K562 (cell line): ENCODE measurements at regions not wholly inside any gene's neighbourhood (a gene's known extent, or its start where the extent isn't known, plus 50 kb on each side); places are given as distances from the start of the nearest gene placed in this dataset.

Source experiments
- ATAC-seq: fragments of 200-7000 bp; cut with Tn5 transposase; 3 replicates; pipeline ENCODE4 v1.9.1; 2020; ENCODE audit warnings: moderate library complexity
- BruUV-seq: library from RNA; stranded (reverse); fragments of 400-500 nt; replicated peaks from 2 replicates; lab custom pipeline; 2021; lab: Mats Ljungman, UMichigan
- CTCF ChIA-PET: fragments of 300-600 bp; formaldehyde crosslinking; extraction: SDS; loops from one replicate; lab custom pipeline; 2021; ENCODE audit warnings: low intra/inter-chr PET ratio; lab: Yijun Ruan, JAX
- POLR2A ChIA-PET: fragments of 300-600, 350-650 bp; sonication (Branson Sonifier 250); formaldehyde crosslinking; extraction: SDS; loops from one replicate; lab custom pipeline; 2021; ENCODE audit warnings: antibody characterized with exemption, inconsistent platforms; lab: Yijun Ruan, JAX
- DNase-seq, 4 experiments: peaks; one replicate each; pipeline versions ENCODE4 v3.0.0 to v3.0.0-alpha.2; 2011 to 2018; ENCODE audit warnings: low spot score in 3 of 4, mixed read lengths in 3 of 4; ENCODE audit errors: extremely low read depth in 1 of 4
- FAIRE-seq: peaks from 2 replicates; lab custom pipeline; 2011; peaks lifted over from hg19 to GRCh38; lab: Jason Lieb, UNC
- H2AFZ ChIP-seq: 2 replicates; pipeline ENCODE4 v1.6.0; 2011; ENCODE audit warnings: low read depth, low read length, control low read depth, inconsistent platforms
- H3K27ac ChIP-seq: fragments of 200-600 bp; 3 replicates; pipeline ENCODE4 v1.8.0; 2011; ENCODE audit warnings: low read depth, mild to moderate bottlenecking, control low read depth, inconsistent platforms, low read length, moderate library complexity, mixed read lengths; ENCODE audit errors: extremely low read depth
- H3K27me3 ChIP-seq, 2 experiments: fragments of 300-600 bp in 1 of 2; 2 replicates in 1 of 2; 3 replicates in 1 of 2; pipeline versions ENCODE4 v1.6.0 to v1.8.0; 2011; ENCODE audit warnings: inconsistent platforms in 2 of 2, low read length in 2 of 2, mild to moderate bottlenecking in 1 of 2, mixed read lengths in 1 of 2, moderate library complexity in 1 of 2; ENCODE audit not compliant: control insufficient read depth in 2 of 2, insufficient read depth in 2 of 2
- H3K36me3 ChIP-seq: fragments of 300-600 bp; 3 replicates; pipeline ENCODE4 v1.8.0; 2011; ENCODE audit warnings: mild to moderate bottlenecking, low read length, inconsistent platforms; ENCODE audit not compliant: control insufficient read depth, insufficient read depth
- H3K4me1 ChIP-seq, 2 experiments: fragments of 200-600 bp in 1 of 2; replicated peaks in 1 of 2; 2 replicates in 1 of 2; 3 replicates in 1 of 2; pipeline versions ENCODE4 v1.5.1 to v1.8.0; 2011; ENCODE audit warnings: inconsistent platforms in 2 of 2, low read length in 2 of 2, mild to moderate bottlenecking in 1 of 2, mixed read lengths in 1 of 2, moderate library complexity in 1 of 2; ENCODE audit not compliant: control insufficient read depth in 2 of 2, insufficient read depth in 2 of 2
- H3K4me2 ChIP-seq: 2 replicates; pipeline ENCODE4 v1.6.1; 2011; ENCODE audit warnings: low read length, control low read depth, inconsistent platforms, mixed read lengths; ENCODE audit not compliant: insufficient read depth
- H3K4me3 ChIP-seq: fragments of 200-600 bp; sonication (generic), shearing (Covaris generic); 2 replicates; pipeline ENCODE4 v1.5.1; 2016; ENCODE audit warnings: control low read depth, inconsistent platforms
- H3K79me2 ChIP-seq: fragments of 200-600 bp; 3 replicates; pipeline ENCODE4 v1.8.0; 2011; ENCODE audit warnings: low read length, inconsistent platforms; ENCODE audit not compliant: control insufficient read depth, insufficient read depth
- H3K9ac ChIP-seq, 2 experiments: 2 replicates each; pipeline versions ENCODE4 v1.6.0 to v1.6.1; 2011; ENCODE audit warnings: low read depth in 2 of 2, low read length in 2 of 2, control low read depth in 1 of 2, inconsistent platforms in 1 of 2, mild to moderate bottlenecking in 1 of 2, mixed read lengths in 1 of 2; ENCODE audit not compliant: insufficient read depth in 1 of 2
- H3K9me1 ChIP-seq: one replicate; pipeline ENCODE4 v1.6.0; 2011; ENCODE audit warnings: inconsistent platforms, mild to moderate bottlenecking, low read length, moderate library complexity; ENCODE audit not compliant: control insufficient read depth, insufficient read depth
- H3K9me3 ChIP-seq: replicated peaks from 2 replicates; pipeline ENCODE4 v1.5.1; 2011; ENCODE audit warnings: low read depth, low read length, inconsistent platforms; ENCODE audit not compliant: control insufficient read depth, insufficient read depth
- H4K20me1 ChIP-seq: replicated peaks from 2 replicates; pipeline ENCODE4 v1.6.1; 2011; ENCODE audit warnings: low read length, inconsistent platforms, mixed read lengths; ENCODE audit not compliant: control insufficient read depth, insufficient read depth
- BRCA1 ChIP-seq, 2 experiments: fragments of 450-650 bp in 1 of 2; sonication (generic) in 1 of 2; formaldehyde crosslinking in 1 of 2; IDR thresholded peaks; 2 replicates each; pipeline versions ENCODE4 v1.5.0 to v1.6.1; 2017 to 2020; ENCODE audit warnings: mild to moderate bottlenecking in 1 of 2, missing genetic modification reagents in 1 of 2
- ELK1 ChIP-seq: sonication (generic); formaldehyde crosslinking; IDR thresholded peaks from 2 replicates; pipeline ENCODE4 v1.8.1; 2022; ENCODE audit warnings: missing genetic modification reagents
- NFXL1 ChIP-seq: fragments of 450-650 bp; formaldehyde crosslinking; IDR thresholded peaks from 2 replicates; pipeline ENCODE4 v1.4.0; 2021; ENCODE audit warnings: mild to moderate bottlenecking
- NONO ChIP-seq, 2 experiments: fragments of 200-400 bp in 1 of 2; fragments of 450-650 bp in 1 of 2; formaldehyde crosslinking in 1 of 2; IDR thresholded peaks; 2 replicates each; pipeline ENCODE4 v1.6.1; 2017; ENCODE audit warnings: low read depth in 2 of 2, mild to moderate bottlenecking in 2 of 2, moderate library complexity in 2 of 2, low read length in 1 of 2
- POU5F1 ChIP-seq: fragments of 150-350 bp; IDR thresholded peaks from 2 replicates; pipeline ENCODE4 v1.6.1; 2014; ENCODE audit warnings: borderline replicate concordance, low read length, low read depth, mild to moderate bottlenecking; ENCODE audit not compliant: partially characterized antibody
- SFPQ ChIP-seq: fragments of 200-400 bp; formaldehyde crosslinking; IDR thresholded peaks from 2 replicates; pipeline ENCODE4 v1.6.1; 2017; ENCODE audit warnings: mild to moderate bottlenecking, low read depth, low read length, moderate library complexity
- U2AF2 ChIP-seq: fragments of 200-400 bp; formaldehyde crosslinking; optimal IDR thresholded peaks from 2 replicates; pipeline ENCODE3; 2017; ENCODE audit warnings: low read depth, mild to moderate bottlenecking, low read length
- ZNF224 ChIP-seq: sonication (generic); formaldehyde crosslinking; IDR thresholded peaks from 2 replicates; pipeline ENCODE4 v1.8.0; 2022; ENCODE audit warnings: mild to moderate bottlenecking, missing genetic modification reagents
- WGBS: fragments of 100-300 bp; shearing (Covaris generic); methylation state at CpG from one replicate; pipeline ENCODE4 v1.1.6; 2016; ENCODE audit warnings: low coverage, mixed read lengths; ENCODE audit not compliant: insufficient coverage; ENCODE audit errors: missing lambda C conversion rate; 5-methylcytosine and 5-hydroxymethylcytosine counted together
- in situ Hi-C: fragments of 300-500 bp; cut with MboI; formaldehyde crosslinking; loops from 4 replicates; pipeline ENCODE4 v1.15.0; 2018; ENCODE audit warnings: inconsistent platforms, mixed read lengths
- intact Hi-C: fragments of 100-400 bp; cut with micrococcal nuclease; formaldehyde crosslinking; loops from 2 replicates; pipeline ENCODE4 v1.14.2; 2022
- TF ChIP-seq, protein P1 (sequence below): IDR thresholded peaks from 2 replicates; pipeline ENCODE4 v1.6.1; 2012; ENCODE audit warnings: low read depth, low read length, improper control_type of control experiment, borderline replicate concordance
- TF ChIP-seq, protein P2 (sequence below): sonication (generic); IDR thresholded peaks from 2 replicates; pipeline ENCODE4 v1.6.1; 2016
- TF ChIP-seq, protein P3 (sequence below): fragments of 450-650 bp; IDR thresholded peaks from one replicate; pipeline ENCODE4 v1.6.1; 2018; ENCODE audit warnings: mild to moderate bottlenecking, moderate library complexity; ENCODE audit not compliant: partially characterized antibody

- Histone ChIP-seq H4K20me1 (no peaks in the 10 kb centered on the region), H3K36me3 (no peaks in the 10 kb centered on the region), H3K79me2 (no peaks in the 10 kb centered on the region), H3K9me3 (no peaks in the 10 kb centered on the region), H3K27me3 (peaks cover 18 to 45% of the 10 kb centered on the region in 2 experiments; a peak in 4 of 5 replicates), H3K4me1 (peaks cover 15 to 18% of the 10 kb centered on the region in 2 experiments; a peak in 4 of 5 replicates), H3K4me3 (no peak overlapping the region), H3K9ac (peak overlapping the region; percentile 30 to 65; a peak in 2 of 4 replicates), H3K27ac (0 out of 3 replicates have a peak overlapping the region, but pooled peaks have one; percentile 9), H3K4me2 (peak overlapping the region; percentile 56), H2AFZ (peak overlapping the region; percentile 75), H3K9me1 (no peaks in the 10 kb centered on the region)
- DNase-seq = peak; percentile 37 to 62 (median 38)
- BruUV-seq = no TSS peak
- intact Hi-C loops = no loop called here
- CTCF ChIA-PET = no interaction called here
- peak; percentile 82 for ATAC-seq
- POLR2A ChIA-PET = interaction anchor here (1.0 to 1.3 kb wide), 2 partner anchors 9 to 11 kb away, joined by 3 to 4 read pairs; no protein-coding TSS in a partner anchor
- no peak for FAIRE-seq
- WGBS = 10% methylated on average over 15 of the region's 15 CpGs
- in situ Hi-C loops = no loop called here
- TF ChIP-seq, protein P1, sequence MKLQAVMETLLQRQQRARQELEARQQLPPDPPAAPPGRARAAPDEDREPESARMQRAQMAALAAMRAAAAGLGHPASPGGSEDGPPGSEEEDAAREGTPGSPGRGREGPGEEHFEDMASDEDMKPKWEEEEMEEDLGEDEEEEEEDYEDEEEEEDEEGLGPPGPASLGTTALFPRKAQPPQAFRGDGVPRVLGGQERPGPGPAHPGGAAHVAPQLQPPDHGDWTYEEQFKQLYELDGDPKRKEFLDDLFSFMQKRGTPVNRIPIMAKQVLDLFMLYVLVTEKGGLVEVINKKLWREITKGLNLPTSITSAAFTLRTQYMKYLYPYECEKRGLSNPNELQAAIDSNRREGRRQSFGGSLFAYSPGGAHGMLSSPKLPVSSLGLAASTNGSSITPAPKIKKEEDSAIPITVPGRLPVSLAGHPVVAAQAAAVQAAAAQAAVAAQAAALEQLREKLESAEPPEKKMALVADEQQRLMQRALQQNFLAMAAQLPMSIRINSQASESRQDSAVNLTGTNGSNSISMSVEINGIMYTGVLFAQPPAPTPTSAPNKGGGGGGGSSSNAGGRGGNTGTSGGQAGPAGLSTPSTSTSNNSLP = no peak
- TF ChIP-seq, protein P2, sequence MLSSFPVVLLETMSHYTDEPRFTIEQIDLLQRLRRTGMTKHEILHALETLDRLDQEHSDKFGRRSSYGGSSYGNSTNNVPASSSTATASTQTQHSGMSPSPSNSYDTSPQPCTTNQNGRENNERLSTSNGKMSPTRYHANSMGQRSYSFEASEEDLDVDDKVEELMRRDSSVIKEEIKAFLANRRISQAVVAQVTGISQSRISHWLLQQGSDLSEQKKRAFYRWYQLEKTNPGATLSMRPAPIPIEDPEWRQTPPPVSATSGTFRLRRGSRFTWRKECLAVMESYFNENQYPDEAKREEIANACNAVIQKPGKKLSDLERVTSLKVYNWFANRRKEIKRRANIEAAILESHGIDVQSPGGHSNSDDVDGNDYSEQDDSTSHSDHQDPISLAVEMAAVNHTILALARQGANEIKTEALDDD = no peak
- TF ChIP-seq NFXL1 (no peak), SFPQ (no peak), BRCA1 (IDR thresholded peaks at IDR 0.05) (no peak), BRCA1 (CRISPR knock-in tag; IDR thresholded peaks at IDR 0.05) (no peak), ZNF224 (no peak), NONO (IDR thresholded peaks at IDR 0.05; ENCODE audit: low read depth in 2 of 2, low read length in 1 of 2) (no peak), ELK1 (no peak), POU5F1 (no peak), U2AF2 (no peak)
- TF ChIP-seq, protein P3, sequence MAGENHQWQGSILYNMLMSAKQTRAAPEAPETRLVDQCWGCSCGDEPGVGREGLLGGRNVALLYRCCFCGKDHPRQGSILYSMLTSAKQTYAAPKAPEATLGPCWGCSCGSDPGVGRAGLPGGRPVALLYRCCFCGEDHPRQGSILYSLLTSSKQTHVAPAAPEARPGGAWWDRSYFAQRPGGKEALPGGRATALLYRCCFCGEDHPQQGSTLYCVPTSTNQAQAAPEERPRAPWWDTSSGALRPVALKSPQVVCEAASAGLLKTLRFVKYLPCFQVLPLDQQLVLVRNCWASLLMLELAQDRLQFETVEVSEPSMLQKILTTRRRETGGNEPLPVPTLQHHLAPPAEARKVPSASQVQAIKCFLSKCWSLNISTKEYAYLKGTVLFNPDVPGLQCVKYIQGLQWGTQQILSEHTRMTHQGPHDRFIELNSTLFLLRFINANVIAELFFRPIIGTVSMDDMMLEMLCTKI = no peak
Measured at GRCh38 chr12:124715121-124715990, 147.9 kb upstream of the NCOR2 start.
